Liver (tissue), 8 donors: ENCODE measurements at regions not wholly inside any gene's neighbourhood (a gene's known extent, or its start where the extent isn't known, plus 50 kb on each side); places are given as distances from the start of the nearest gene placed in this dataset.

Source experiments
- DNase-seq: peaks from one replicate; pipeline ENCODE4 v3.0.0-alpha.2; 2017; ENCODE audit warnings: low spot score
- H3K27ac ChIP-seq, 2 donors: one replicate each; pipeline ENCODE4 v1.7.0; 2013; ENCODE audit warnings: inconsistent platforms in 2 of 2, low read length in 2 of 2, control low read depth in 1 of 2, low read depth in 1 of 2, mild to moderate bottlenecking in 1 of 2
- H3K27me3 ChIP-seq, 4 donors: one replicate each; pipeline versions ENCODE4 v1.6.1 to v1.7.0; 2013; ENCODE audit warnings: low read length in 3 of 4, inconsistent platforms in 1 of 4, mild to moderate bottlenecking in 1 of 4, moderate library complexity in 1 of 4; ENCODE audit not compliant: control insufficient read depth in 4 of 4, insufficient read depth in 4 of 4
- H3K36me3 ChIP-seq, 4 donors: one replicate each; pipeline versions ENCODE4 v1.6.1 to v1.7.0; 2013; ENCODE audit warnings: low read length in 3 of 4, mild to moderate bottlenecking in 3 of 4, low read depth in 1 of 4, moderate library complexity in 1 of 4; ENCODE audit not compliant: control insufficient read depth in 4 of 4, insufficient read depth in 3 of 4
- H3K4me1 ChIP-seq, 4 donors: one replicate each; pipeline versions ENCODE4 v1.6.1 to v1.7.0; 2013; ENCODE audit warnings: low read length in 3 of 4, mild to moderate bottlenecking in 3 of 4, moderate library complexity in 1 of 4; ENCODE audit not compliant: control insufficient read depth in 4 of 4, insufficient read depth in 4 of 4
- H3K4me3 ChIP-seq, 3 donors: one replicate each; pipeline versions ENCODE4 v1.6.1 to v1.7.0; 2013; ENCODE audit warnings: low read length in 3 of 3, control low read depth in 1 of 3, low read depth in 1 of 3, mild to moderate bottlenecking in 1 of 3
- H3K9ac ChIP-seq, 2 donors: one replicate each; pipeline ENCODE4 v1.7.0; 2013; ENCODE audit warnings: low read length in 2 of 2, mild to moderate bottlenecking in 2 of 2, moderate library complexity in 2 of 2, control low read depth in 1 of 2, low read depth in 1 of 2
- H3K9me3 ChIP-seq, 4 donors: one replicate each; pipeline versions ENCODE4 v1.6.1 to v1.7.0; 2013; ENCODE audit warnings: low read length in 3 of 4; ENCODE audit not compliant: control insufficient read depth in 4 of 4
- ATF3 ChIP-seq: IDR thresholded peaks from 2 replicates; pipeline ENCODE4 v1.6.1; 2016; ENCODE audit warnings: antibody characterized with exemption
- CTCF ChIP-seq: fragments of 150-350 bp; IDR thresholded peaks from 2 replicates; pipeline ENCODE4 v1.5.1; 2017; ENCODE audit warnings: improper control_type of control experiment, low read depth, low read length; ENCODE audit not compliant: missing input control
- EGR1 ChIP-seq, 2 donors: IDR thresholded peaks; 2 replicates each; pipeline ENCODE4 v1.6.1; 2016 to 2018; ENCODE audit warnings: antibody characterized with exemption in 2 of 2, low read depth in 2 of 2
- FOXA2 ChIP-seq: IDR thresholded peaks from 2 replicates; pipeline ENCODE4 v1.6.1; 2016; ENCODE audit warnings: antibody characterized with exemption
- MAX ChIP-seq: IDR thresholded peaks from 2 replicates; pipeline ENCODE4 v1.6.1; 2016; ENCODE audit warnings: antibody characterized with exemption
- NR2F2 ChIP-seq: IDR thresholded peaks from 2 replicates; pipeline ENCODE4 v1.6.1; 2016; ENCODE audit warnings: antibody characterized with exemption
- REST ChIP-seq: IDR thresholded peaks from 2 replicates; pipeline ENCODE4 v1.6.1; 2016; ENCODE audit warnings: antibody characterized with exemption, mild to moderate bottlenecking
- RXRA ChIP-seq, 2 donors: IDR thresholded peaks; 2 replicates each; pipeline ENCODE4 v1.6.1; 2017 to 2018; ENCODE audit warnings: antibody characterized with exemption in 2 of 2, mild to moderate bottlenecking in 1 of 2
- ZBTB33 ChIP-seq: IDR thresholded peaks from 2 replicates; pipeline ENCODE4 v1.6.1; 2016; ENCODE audit warnings: antibody characterized with exemption
- WGBS: extraction: QIAGEN DNeasy Blood & Tissue Kit; methylation state at CpG from one replicate; pipeline ENCODE4 v1.1.7; 2013; 5-methylcytosine and 5-hydroxymethylcytosine counted together
- donor health status: healthy.
- donor health status: healthy.
- donor health status: healthy.
- donor health status: healthy.
- donor health status: healthy.

- H3K9me3 ChIP-seq = peaks cover 0 to 7% (median 3%) of the 10 kb centered on the region in 4 donors
- TF ChIP-seq EGR1 (IDR thresholded peaks at IDR 0.05; ENCODE audit: low read depth in 2 of 2) (no peak), ZBTB33 (no peak), ATF3 (no peak), FOXA2 (no peak), CTCF (no peak), RXRA (IDR thresholded peaks at IDR 0.05) (no peak), MAX (no peak), NR2F2 (no peak)
- WGBS = 72% methylated on average over 3 of the region's 3 CpGs
- no peak overlapping the region for H3K27ac ChIP-seq
- H3K4me1 ChIP-seq = no peaks in the 10 kb centered on the region
- no peak overlapping the region for H3K9ac ChIP-seq
- H3K27me3 ChIP-seq = no peaks in the 10 kb centered on the region
- DNase-seq = no peak
- H3K4me3 ChIP-seq = no peak overlapping the region
- H3K36me3 ChIP-seq = no peaks in the 10 kb centered on the region
These were observed 304.3 kb downstream of the COL12A1 start for GRCh38 chr6:74901576-74901975.

GRCh38 chr6:74899416-74899815 is 306.4 kb downstream of the COL12A1 start:
- TF ChIP-seq REST = no peak
- peak; percentile 6 for TF ChIP-seq CTCF
- TF ChIP-seq FOXA2 = no peak
- Histone ChIP-seq H3K27ac (no peak overlapping the region), H3K4me3 (no peak overlapping the region), H3K9me3 (peaks cover 0 to 7% (median 3%) of the 10 kb centered on the region in 4 donors), H3K4me1 (no peaks in the 10 kb centered on the region), H3K27me3 (no peaks in the 10 kb centered on the region), H3K9ac (no peak overlapping the region), H3K36me3 (no peaks in the 10 kb centered on the region)
- WGBS = 47% methylated on average over 4 of the region's 4 CpGs
- no peak for DNase-seq
